GM21423 (cell line): ENCODE measurements at regions not wholly inside any gene's neighbourhood (a gene's known extent, or its start where the extent isn't known, plus 50 kb on each side); places are given as distances from the start of the nearest gene placed in this dataset.

Experiments used
- ATAC-seq: cut with Tn5 transposase; IDR thresholded peaks from one replicate; pipeline ENCODE4 v1.9.1; 2021; ENCODE audit warnings: mild to moderate bottlenecking, moderate library complexity; ENCODE audit not compliant: unreplicated experiment

DNA sequence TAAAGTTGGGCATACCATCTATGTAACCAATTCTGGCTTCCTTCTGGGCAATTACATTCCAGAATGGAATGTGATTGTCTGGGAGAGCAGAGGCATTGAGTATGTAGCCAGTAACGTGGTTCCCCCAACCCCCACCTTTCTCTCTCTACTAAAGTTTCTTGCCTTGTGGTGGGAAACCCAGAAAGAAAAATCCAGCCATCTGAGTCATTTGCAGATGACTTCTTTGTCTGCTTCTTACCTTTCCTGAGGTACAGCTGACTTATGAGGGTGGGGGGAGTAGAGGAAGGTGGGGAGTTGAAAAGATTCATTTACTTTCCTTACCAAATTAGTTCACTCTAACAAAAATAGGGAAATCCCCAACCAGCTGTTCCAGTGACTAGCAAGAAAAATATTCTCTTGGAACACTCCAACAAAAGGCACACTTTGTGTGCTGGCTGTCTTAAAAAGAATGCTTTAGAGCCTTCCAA lies 112.1 kb upstream of the FRMD6 start:
- ATAC-seq: no peak

GRCh38 chr14:51540364-51540763 lies 111.3 kb upstream of the FRMD6 start:
- ATAC-seq: no peak

DNA sequence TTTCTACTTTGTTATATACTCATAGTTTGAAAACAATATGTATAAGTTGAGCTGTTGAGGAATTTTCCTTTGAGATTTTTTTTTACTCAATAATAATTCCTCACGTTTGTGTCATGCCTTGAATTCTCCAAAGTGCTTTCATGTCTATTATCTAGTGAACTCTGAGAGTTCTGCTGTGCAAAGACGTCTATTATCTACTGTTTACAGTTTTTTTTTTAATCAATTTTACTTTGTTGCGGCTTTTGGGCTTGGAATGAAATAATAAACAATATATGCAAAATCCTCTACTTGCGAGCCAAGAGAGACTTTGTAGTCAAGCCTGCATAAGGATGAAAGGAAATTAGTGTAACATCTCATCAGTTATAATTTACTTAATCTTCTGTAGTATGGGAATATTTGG lies 107.2 kb upstream of the FRMD6 start:
- ATAC-seq: no peak

GRCh38 chr14:51544901-51545300 lies 106.8 kb upstream of the FRMD6 start:
- ATAC-seq: no peak

GRCh38 chr14:51545396-51545795 lies 106.3 kb upstream of the FRMD6 start:
- no peak for ATAC-seq

- no peak for ATAC-seq
Observed at GRCh38 chr14:51546099-51546498, 105.6 kb upstream of the FRMD6 start.

DNA sequence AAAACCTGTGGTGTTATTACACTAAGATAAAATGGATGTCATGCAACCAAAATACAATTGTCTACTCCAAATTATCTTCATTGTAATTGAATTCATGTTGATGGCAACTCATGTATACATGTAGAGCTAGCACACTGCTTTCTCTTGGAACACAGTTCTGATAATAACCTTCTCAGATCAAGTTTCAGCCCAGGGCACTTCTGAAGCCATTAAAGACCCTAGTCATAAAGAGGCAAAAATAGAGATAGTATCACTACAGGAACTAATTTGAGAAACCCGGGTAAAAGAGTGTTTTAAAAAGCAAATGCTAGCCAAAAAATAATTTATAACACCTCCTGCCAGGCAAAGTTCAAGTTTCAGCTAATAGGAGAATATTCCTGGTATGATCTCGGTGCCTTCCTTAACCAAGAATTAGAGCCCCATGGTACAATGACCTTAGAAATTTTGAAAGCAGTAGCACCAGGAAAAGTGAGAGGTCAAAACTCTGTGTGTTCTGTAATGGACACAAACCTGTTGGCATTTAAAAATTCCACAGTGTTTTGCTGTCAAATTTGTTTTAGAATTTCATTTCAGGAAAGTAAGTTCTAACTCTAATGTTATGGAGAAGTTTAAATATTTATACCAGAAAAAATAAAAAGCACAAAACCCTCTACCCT lies 105.0 kb upstream of the FRMD6 start:
- no peak for ATAC-seq

GRCh38 chr14:51547260-51547659 lies 104.5 kb upstream of the FRMD6 start:
- no peak for ATAC-seq

GRCh38 chr14:51547701-51548100 lies 104.0 kb upstream of the FRMD6 start:
- ATAC-seq: no peak

GRCh38 chr14:51548187-51548586 lies 103.5 kb upstream of the FRMD6 start:
- ATAC-seq: no peak

- no peak for ATAC-seq
Observed at GRCh38 chr14:51550636-51551035, 101.1 kb upstream of the FRMD6 start.

DNA sequence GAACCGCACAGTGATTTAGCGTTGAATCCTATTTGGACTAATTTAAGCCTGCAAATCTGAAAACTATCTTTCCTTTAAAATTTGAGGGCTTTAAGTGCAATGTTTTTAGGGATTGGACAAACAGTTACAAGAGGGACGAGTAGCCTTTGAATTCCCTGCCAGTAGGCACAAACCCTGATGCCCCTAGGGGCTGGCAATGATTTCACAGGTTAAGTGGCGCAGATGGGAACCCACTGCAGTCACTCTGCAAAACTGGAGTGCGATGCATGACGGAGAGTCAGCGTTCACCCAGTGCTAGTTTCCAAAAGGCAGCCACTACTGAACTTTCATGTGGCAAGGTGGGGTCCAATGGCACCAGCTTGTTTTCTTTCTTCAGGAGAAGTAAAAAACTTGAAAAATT lies 99.4 kb upstream of the FRMD6 start:
- no peak for ATAC-seq

GRCh38 chr14:51552768-51553404 lies 98.8 kb upstream of the FRMD6 start:
- no peak for ATAC-seq

DNA sequence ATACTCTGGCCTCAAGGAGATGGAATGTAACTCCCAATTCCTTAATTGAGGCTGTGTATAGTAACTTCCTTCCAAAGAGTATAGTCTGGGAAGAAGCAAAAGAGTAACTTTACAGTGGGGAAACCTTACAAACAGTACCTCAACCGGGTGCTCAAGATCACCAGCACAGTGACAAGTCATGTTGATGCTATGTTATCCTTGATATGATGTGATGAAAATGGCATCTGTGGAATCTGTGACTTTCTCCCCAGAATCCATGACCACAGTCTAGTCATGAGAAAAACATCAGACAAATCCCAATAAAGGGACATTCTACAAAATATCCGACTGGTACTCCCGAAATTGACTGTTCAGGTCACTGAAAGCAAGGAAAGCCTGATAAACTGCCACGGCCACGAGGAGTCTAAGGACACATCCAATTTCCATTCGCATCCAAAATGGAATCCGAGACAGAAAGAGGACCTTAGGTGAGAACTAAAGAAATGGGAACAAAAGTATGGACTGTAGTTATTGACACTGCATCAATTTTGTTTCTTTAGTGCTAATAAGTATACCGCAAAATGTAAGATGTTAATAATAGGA lies 97.3 kb upstream of the FRMD6 start:
- ATAC-seq: no peak

- ATAC-seq: no peak
Observed at GRCh38 chr14:51554953-51555352, 96.8 kb upstream of the FRMD6 start.

GRCh38 chr14:51561141-51561540 lies 90.6 kb upstream of the FRMD6 start:
- ATAC-seq: no peak

GRCh38 chr14:51562816-51563215 lies 88.9 kb upstream of the FRMD6 start:
- no peak for ATAC-seq

GRCh38 chr14:51563560-51563959 lies 88.2 kb upstream of the FRMD6 start:
- ATAC-seq: no peak

- no peak for ATAC-seq
Observed at GRCh38 chr14:51564460-51564859, 87.2 kb upstream of the FRMD6 start.

DNA sequence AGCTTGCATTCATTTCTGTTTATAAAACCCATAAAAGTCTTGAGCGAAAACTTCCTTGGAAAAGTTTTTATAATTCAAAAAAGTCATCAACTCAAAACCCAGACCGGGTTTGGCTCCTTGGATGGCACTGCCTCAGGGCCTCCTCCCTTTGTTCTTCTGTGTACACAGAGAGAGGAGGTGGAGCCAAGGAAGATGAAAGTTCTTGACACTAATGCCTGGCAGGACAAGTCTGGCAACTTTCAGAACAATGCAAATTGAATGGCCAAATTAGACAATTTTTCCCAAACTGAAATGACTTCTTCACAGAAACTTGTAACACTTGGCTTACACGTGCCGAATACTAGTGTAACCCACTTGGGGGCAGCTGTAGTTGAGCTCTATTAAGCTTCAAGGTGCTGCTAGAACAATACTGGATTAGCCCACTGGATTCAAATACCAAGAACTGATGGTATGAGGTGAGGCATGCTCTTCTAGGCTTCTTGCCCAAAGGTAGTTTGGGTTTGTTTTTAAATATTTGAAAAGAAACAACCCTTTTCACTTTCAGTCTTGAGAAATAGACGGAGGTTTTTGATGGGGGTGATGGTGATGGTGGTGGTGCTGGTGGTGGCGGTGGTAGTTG lies 86.6 kb upstream of the FRMD6 start:
- no peak for ATAC-seq

- ATAC-seq: no peak
Observed at GRCh38 chr14:51566831-51567582, 84.7 kb upstream of the FRMD6 start.
